OCI-LY1 (cell line): ENCODE measurements at regions not wholly inside any gene's neighbourhood (a gene's known extent, or its start where the extent isn't known, plus 50 kb on each side); places are given as distances from the start of the nearest gene placed in this dataset.

Experiments used
- CTCF ChIP-seq: fragments of 200-600 bp; sonication (generic), shearing (Covaris generic); IDR thresholded peaks from 2 replicates; pipeline ENCODE4 v1.5.1; 2017; ENCODE audit warnings: mild to moderate bottlenecking, antibody characterized with exemption, low read length, moderate library complexity, mixed read lengths
- EZH2 ChIP-seq: fragments of 200-600 bp; sonication (generic), shearing (Covaris generic); IDR thresholded peaks from 2 replicates; pipeline ENCODE4 v1.8.0; 2017; ENCODE audit warnings: borderline replicate concordance, mixed run types, mild to moderate bottlenecking, antibody characterized with exemption, low read length, moderate library complexity, mixed read lengths

GRCh38 chr20:10954908-10955580, 281.2 kb upstream of the JAG1 start:
- no peak for TF ChIP-seq EZH2
- TF ChIP-seq CTCF = no peak
